Thyroid gland (tissue), 4 donors: ENCODE measurements at regions not wholly inside any gene's neighbourhood (a gene's known extent, or its start where the extent isn't known, plus 50 kb on each side); places are given as distances from the start of the nearest gene placed in this dataset.

ENCODE experiments used
- DNase-seq, 2 donors: peaks; one replicate each; pipeline ENCODE4 v3.0.0-alpha.2; 2019
- H3K27ac ChIP-seq, 3 donors: fragments of 200-600 bp; sonication (generic); 1 replicate in 2 of 3; 2 replicates in 1 of 3; pipeline ENCODE4 v1.5.1; 2016 to 2019; ENCODE audit warnings: mild to moderate bottlenecking in 1 of 3, moderate library complexity in 1 of 3
- H3K27me3 ChIP-seq: fragments of 200-600 bp; sonication (generic); one replicate; pipeline ENCODE4 v1.5.1; 2019
- H3K36me3 ChIP-seq, 2 donors: fragments of 200-600 bp; sonication (generic); one replicate each; pipeline ENCODE4 v1.5.1; 2016 to 2019
- H3K4me1 ChIP-seq, 2 donors: fragments of 200-600 bp; sonication (generic); one replicate each; pipeline ENCODE4 v1.5.1; 2017 to 2019
- H3K4me3 ChIP-seq, 3 donors: fragments of 200-600 bp; sonication (generic); replicated peaks in 1 of 3; 1 replicate in 2 of 3; 2 replicates in 1 of 3; pipeline ENCODE4 v1.5.1; 2016; ENCODE audit warnings: mild to moderate bottlenecking in 1 of 3
- H3K9me3 ChIP-seq: fragments of 200-600 bp; sonication (generic); one replicate; pipeline ENCODE4 v1.5.1; 2017
- POLR2A ChIP-seq, 2 donors: fragments of 450-650 bp; IDR thresholded peaks; one replicate each; pipeline ENCODE4 v1.6.1; 2017; ENCODE audit warnings: antibody characterized with exemption in 2 of 2, mild to moderate bottlenecking in 2 of 2, moderate library complexity in 1 of 2
- WGBS, 2 donors: methylation state at CpG; one replicate each; pipeline ENCODE4 v1.1.5; 2017; 5-methylcytosine and 5-hydroxymethylcytosine counted together
- intact Hi-C: fragments of 100-400 bp; cut with DNase I; formaldehyde crosslinking; loops from one replicate; pipeline ENCODE4 v1.15.1; 2023
- TF ChIP-seq, protein P1 (sequence below), 6 experiments: fragments of 200-600 bp in 3 of 6; fragments of 450-650 bp in 3 of 6; sonication (generic) in 3 of 6; IDR thresholded peaks; one replicate each; pipeline ENCODE4 v1.5.1; 2016 to 2019; ENCODE audit warnings: antibody characterized with exemption in 6 of 6, mild to moderate bottlenecking in 2 of 6, inconsistent platforms in 1 of 6, moderate library complexity in 1 of 6

DNA sequence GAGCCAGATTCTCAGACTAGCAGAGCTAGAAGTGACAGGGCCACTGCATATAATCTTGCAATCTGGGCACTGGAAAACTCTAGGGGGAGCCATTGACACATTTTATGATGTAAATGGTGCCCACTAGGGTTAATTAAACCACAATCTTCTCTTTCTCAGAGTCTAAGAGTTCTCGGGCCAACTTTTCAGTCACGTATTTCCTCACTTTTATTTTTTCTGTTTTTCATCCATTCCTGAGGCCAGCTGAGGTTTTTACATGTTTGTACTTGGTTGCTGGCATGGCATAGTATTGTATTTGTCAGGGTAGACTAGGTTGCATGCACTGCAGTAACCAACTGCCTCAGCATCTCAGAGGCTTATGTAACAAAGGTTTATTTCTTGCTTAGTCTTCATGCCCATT lies 138.2 kb downstream of the ZNF326 start:
- Histone ChIP-seq H3K27me3 (no peaks in the 10 kb centered on the region), H3K4me3 (no peak overlapping the region), H3K4me1 (no peaks in the 10 kb centered on the region), H3K27ac (no peak overlapping the region), H3K9me3 (no peaks in the 10 kb centered on the region), H3K36me3 (no peaks in the 10 kb centered on the region)
- DNase-seq: peak in 1 of 2 donors; percentile 3
- intact Hi-C loops: no loop called here
- WGBS, 2 donors: 6 to 12% methylated on average over 2 of the region's 2 CpGs
- no peak for TF ChIP-seq POLR2A (IDR thresholded peaks at IDR 0.05)
- TF ChIP-seq, protein P1, sequence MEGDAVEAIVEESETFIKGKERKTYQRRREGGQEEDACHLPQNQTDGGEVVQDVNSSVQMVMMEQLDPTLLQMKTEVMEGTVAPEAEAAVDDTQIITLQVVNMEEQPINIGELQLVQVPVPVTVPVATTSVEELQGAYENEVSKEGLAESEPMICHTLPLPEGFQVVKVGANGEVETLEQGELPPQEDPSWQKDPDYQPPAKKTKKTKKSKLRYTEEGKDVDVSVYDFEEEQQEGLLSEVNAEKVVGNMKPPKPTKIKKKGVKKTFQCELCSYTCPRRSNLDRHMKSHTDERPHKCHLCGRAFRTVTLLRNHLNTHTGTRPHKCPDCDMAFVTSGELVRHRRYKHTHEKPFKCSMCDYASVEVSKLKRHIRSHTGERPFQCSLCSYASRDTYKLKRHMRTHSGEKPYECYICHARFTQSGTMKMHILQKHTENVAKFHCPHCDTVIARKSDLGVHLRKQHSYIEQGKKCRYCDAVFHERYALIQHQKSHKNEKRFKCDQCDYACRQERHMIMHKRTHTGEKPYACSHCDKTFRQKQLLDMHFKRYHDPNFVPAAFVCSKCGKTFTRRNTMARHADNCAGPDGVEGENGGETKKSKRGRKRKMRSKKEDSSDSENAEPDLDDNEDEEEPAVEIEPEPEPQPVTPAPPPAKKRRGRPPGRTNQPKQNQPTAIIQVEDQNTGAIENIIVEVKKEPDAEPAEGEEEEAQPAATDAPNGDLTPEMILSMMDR (IDR thresholded peaks at IDR 0.05): peak in 4 of 6 experiments; percentile 20 to 42 (median 30)

DNA sequence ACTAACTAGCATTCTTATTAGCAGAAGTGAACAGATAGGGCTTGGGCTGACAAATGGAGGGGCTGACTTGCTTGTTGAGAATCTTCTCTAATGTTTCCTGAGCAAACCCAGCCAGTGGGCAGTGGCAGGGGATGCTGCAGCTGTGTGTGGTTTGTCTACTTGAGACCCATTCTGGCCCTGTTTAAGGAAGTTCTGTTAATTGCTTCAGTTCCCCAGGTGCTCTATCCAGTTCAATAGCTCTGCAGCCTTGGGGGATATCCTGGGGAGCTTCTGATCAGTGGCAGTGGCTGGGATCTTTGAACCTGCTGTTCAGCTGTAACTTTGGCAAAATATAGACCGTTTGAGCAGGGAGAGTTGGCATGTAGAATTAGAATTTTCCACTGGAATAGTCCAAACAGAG lies 137.4 kb downstream of the ZNF326 start:
- WGBS, 2 donors: 58% methylated on average over 1 of the region's 1 CpG
- Histone ChIP-seq H3K4me1 (no peaks in the 10 kb centered on the region), H3K9me3 (no peaks in the 10 kb centered on the region), H3K36me3 (no peaks in the 10 kb centered on the region), H3K27ac (no peak overlapping the region), H3K27me3 (no peaks in the 10 kb centered on the region), H3K4me3 (no peak overlapping the region)
- DNase-seq: no peak
- TF ChIP-seq POLR2A (IDR thresholded peaks at IDR 0.05): no peak
- TF ChIP-seq, protein P1 (IDR thresholded peaks at IDR 0.05): no peak
- intact Hi-C loops: no loop called here

DNA sequence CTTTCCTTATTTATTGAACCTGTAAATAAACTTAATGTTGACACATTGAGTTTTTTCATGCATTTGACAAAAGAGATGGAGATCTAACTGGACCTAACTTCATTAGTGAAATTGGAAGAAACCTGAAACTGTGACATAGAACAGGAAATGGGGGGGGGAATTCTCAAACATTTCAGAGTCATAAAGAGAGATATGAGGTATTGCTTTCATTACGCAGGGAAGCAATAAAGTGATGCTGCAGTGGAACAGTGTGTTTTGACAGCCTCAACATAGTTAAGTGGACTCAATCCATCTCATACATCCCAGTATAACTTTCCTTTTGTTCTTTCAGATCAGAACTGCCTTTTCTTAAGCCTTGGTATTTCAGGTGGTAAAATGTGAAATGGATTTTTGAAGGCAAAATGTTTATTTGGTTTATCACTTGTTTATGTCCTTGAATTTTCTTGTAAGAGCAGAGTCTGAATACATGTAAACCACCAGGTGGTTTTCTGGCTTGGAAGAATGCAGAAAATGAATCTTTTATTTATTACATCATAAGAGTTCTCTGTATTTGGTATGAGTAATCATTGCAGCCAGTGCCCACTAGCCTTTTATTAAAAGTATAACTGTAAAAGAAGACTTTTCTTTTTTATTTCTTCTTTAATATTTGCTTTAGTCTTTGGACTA lies 132.5 kb downstream of the ZNF326 start:
- no peak for DNase-seq
- H3K4me3 ChIP-seq: no peak overlapping the region
- H3K27ac ChIP-seq: no peak overlapping the region
- no peaks in the 10 kb centered on the region for H3K27me3 ChIP-seq
- TF ChIP-seq, protein P1 (IDR thresholded peaks at IDR 0.05): no peak
- TF ChIP-seq POLR2A (IDR thresholded peaks at IDR 0.05): no peak
- no peaks in the 10 kb centered on the region for H3K36me3 ChIP-seq
- WGBS, 2 donors: 75 to 76% methylated on average over 1 of the region's 1 CpG
- H3K4me1 ChIP-seq: no peaks in the 10 kb centered on the region
- intact Hi-C loops: no loop called here
- no peaks in the 10 kb centered on the region for H3K9me3 ChIP-seq

DNA sequence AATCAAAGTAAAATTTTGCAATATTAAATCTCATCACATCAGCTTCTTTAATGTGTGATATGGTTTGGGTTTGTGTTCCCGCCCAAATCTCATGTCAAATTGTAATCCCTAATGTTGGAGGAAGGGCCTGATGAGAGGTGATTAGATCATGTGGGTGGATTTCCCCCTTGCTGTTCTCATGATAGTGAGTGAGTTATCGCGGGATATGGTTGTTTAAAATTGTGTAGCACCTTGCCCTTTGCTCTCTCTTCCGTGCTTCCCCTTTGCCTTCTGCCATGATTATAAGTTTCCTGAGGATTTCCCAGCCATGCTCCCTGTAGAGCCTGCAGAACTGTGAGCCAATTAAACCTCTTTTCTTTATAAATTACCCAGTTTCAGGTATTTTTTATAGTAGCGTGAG lies 131.9 kb downstream of the ZNF326 start:
- Histone ChIP-seq H3K27me3 (no peaks in the 10 kb centered on the region), H3K4me1 (no peaks in the 10 kb centered on the region), H3K9me3 (no peaks in the 10 kb centered on the region), H3K4me3 (no peak overlapping the region), H3K36me3 (no peaks in the 10 kb centered on the region), H3K27ac (no peak overlapping the region)
- 91 to 93% methylated on average over 5 of the region's 5 CpGs for WGBS, 2 donors
- intact Hi-C loops: no loop called here
- TF ChIP-seq POLR2A (IDR thresholded peaks at IDR 0.05): no peak
- TF ChIP-seq, protein P1 (IDR thresholded peaks at IDR 0.05): no peak
- no peak for DNase-seq

DNA sequence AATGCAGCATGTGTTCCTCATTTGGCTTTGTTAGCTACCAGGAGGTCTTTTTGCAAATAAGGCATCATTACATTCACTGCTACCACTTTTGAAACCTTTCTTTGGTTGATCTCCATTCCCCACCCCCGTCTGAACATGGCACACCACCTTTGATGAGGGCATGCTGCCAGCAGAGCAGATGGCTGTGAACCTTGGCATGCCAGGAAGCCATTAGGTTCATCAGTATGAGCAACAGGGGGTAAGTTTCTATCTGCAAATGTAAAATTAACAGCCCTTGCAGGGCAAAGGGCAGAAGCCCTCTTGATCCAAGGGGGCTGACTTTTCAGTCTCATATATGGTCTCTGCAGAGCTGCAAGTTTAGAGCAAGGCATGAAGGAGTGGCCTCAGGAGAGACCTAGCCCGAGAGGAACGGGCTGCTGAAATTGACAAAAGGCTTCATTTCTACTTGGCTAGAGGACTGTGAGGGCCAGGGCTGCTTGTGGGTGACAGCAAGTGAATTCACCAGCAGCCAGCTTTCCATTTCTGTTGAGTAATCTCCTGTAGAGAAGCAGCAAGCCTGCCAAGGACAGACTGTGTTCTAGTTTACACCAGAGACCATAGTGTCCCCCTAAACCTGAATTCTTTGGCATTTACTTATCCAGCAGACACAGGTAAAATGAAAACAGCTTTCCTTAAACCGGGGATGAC lies 127.9 kb downstream of the ZNF326 start:
- no peaks in the 10 kb centered on the region for H3K4me1 ChIP-seq
- no peak overlapping the region for H3K27ac ChIP-seq
- DNase-seq: no peak
- TF ChIP-seq, protein P1 (IDR thresholded peaks at IDR 0.05): no peak
- no peak for TF ChIP-seq POLR2A (IDR thresholded peaks at IDR 0.05)
- no peaks in the 10 kb centered on the region for H3K9me3 ChIP-seq
- no peaks in the 10 kb centered on the region for H3K36me3 ChIP-seq
- WGBS, 2 donors: 62 to 64% methylated on average over 4 of the region's 4 CpGs
- no peak overlapping the region for H3K4me3 ChIP-seq
- no peaks in the 10 kb centered on the region for H3K27me3 ChIP-seq
- intact Hi-C loops: no loop called here
